Frontal cortex (tissue), 3 donors: ENCODE measurements at regions not wholly inside any gene's neighbourhood (a gene's known extent, or its start where the extent isn't known, plus 50 kb on each side); places are given as distances from the start of the nearest gene placed in this dataset.
"Not testable (repeated sequence)": the region's sequence is repeated elsewhere in the genome, so short reads cannot be mapped to it uniquely, and the experiment has no call there.

Source experiments
- DNase-seq, 2 donors: peaks; one replicate each; pipeline ENCODE4 v3.0.0; 2012; ENCODE audit warnings: low spot score in 2 of 2
- FAIRE-seq: peaks from 2 replicates; lab custom pipeline; 2012; peaks lifted over from hg19 to GRCh38; lab: Jason Lieb, UNC
- donor health status: control.
- donor health status: control.
- donor health status: control.

GRCh38 chr22:48997605-48998004 is 830.1 kb downstream of the BRD1 start:
- not testable (repeated sequence) for FAIRE-seq

GRCh38 chr22:48993655-48994054 is 834.0 kb downstream of the BRD1 start:
- DNase-seq (no peak), FAIRE-seq (no peak)

More at GRCh38 chr22:48997605-48998004, 830.1 kb downstream of the BRD1 start:
- DNase-seq: not testable (repeated sequence)

- DNase-seq (no peak), FAIRE-seq (no peak)
Measured at GRCh38 chr22:48984639-48985038, 843.0 kb downstream of the BRD1 start.

GRCh38 chr22:48982321-48982905 is 845.3 kb downstream of the BRD1 start:
- FAIRE-seq (no peak), DNase-seq (no peak)

- DNase-seq (no peak), FAIRE-seq (no peak)
Measured at GRCh38 chr22:48981371-48982061, 846.2 kb downstream of the BRD1 start.

- DNase-seq (no peak), FAIRE-seq (no peak)
Measured at GRCh38 chr22:48980918-48981317, 846.8 kb downstream of the BRD1 start.

GRCh38 chr22:48980409-48980808 is 847.3 kb downstream of the BRD1 start:
- FAIRE-seq (no peak), DNase-seq (no peak)

GRCh38 chr22:48979482-48979881 is 848.2 kb downstream of the BRD1 start:
- FAIRE-seq: no peak

GRCh38 chr22:48976556-48977535 is 850.8 kb downstream of the BRD1 start:
- FAIRE-seq: no peak
- DNase-seq: no peak

More at GRCh38 chr22:48979482-48979881, 848.2 kb downstream of the BRD1 start:
- DNase-seq: no peak

- DNase-seq (no peak), FAIRE-seq (no peak)
Measured at GRCh38 chr22:48975886-48976285, 851.8 kb downstream of the BRD1 start.

- DNase-seq: no peak
- FAIRE-seq: no peak
Measured at GRCh38 chr22:48975316-48975741, 852.3 kb downstream of the BRD1 start.

- FAIRE-seq (no peak), DNase-seq (no peak)
Measured at GRCh38 chr22:48974443-48975315, 853.0 kb downstream of the BRD1 start.

GRCh38 chr22:48973694-48974041 is 854.0 kb downstream of the BRD1 start:
- FAIRE-seq (no peak), DNase-seq (no peak)

GRCh38 chr22:48972979-48973693 is 854.5 kb downstream of the BRD1 start:
- no peak for DNase-seq
- FAIRE-seq: no peak

GRCh38 chr22:48968201-48968959 is 859.3 kb downstream of the BRD1 start:
- FAIRE-seq (no peak), DNase-seq (no peak)

- no peak for FAIRE-seq
Measured at GRCh38 chr22:48963405-48963804, 864.3 kb downstream of the BRD1 start.

GRCh38 chr22:48961705-48962104 is 866.0 kb downstream of the BRD1 start:
- FAIRE-seq (no peak), DNase-seq (no peak)

More at GRCh38 chr22:48963405-48963804, 864.3 kb downstream of the BRD1 start:
- no peak for DNase-seq

GRCh38 chr22:48960980-48961660 is 866.6 kb downstream of the BRD1 start:
- no peak for FAIRE-seq
- DNase-seq: no peak
